ENCODE measurements at regions not wholly inside any gene's neighbourhood (a gene's known extent, or its start where the extent isn't known, plus 50 kb on each side); places are given as distances from the start of the nearest gene placed in this dataset.
"Not testable (repeated sequence)": the region's sequence is repeated elsewhere in the genome, so short reads cannot be mapped to it uniquely, and the experiment has no call there.

DNA sequence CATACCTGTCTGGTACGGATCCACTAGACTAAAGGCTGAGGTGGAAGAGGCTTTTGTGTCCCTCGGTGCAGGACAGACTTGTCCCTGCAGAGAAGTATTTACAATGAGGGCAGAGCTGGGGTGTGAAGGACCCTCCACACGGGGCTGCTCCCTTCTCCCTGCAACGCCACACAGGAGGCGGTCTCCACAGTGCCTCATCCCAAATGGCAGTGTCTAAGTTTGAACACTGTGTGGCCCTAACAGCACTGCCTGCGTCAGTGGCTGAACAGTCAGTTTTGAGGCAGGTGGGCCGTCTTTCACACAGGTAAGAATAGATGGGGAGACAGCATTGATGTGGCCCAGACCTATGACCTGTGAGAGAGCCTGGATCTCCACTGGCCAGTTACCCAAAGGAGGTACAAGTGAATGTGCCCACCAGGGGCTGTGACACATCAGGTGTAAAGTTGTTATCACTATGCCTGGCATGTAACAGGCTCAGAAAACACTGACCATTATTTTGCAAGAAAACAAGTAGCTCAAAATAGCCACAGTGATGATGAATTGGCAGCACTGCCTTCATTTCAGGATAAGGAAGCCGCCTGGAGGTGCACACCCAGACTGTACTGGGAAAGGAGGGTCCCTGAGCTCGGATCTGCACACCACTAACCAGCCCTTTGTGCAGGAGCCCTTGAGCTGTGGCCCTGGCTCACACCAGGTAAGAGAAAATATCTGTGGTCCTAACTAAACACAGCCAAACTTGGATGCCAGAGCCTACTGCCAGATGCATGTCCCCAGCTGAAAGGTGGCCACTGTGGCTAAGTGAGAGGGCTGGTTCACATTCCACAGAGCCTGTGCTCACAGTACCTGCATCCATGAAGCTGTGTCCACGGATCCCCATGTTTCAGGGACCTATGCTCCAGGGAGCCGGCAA, 246.7 kb downstream of the DLL1 start:
- no peak for DNase-seq

- DNase-seq = no peak
These were observed 247.6 kb downstream of the DLL1 start for GRCh38 chr6:170043150-170043819.

GRCh38 chr6:170042596-170043118, 248.2 kb downstream of the DLL1 start:
- no peak for DNase-seq

DNA sequence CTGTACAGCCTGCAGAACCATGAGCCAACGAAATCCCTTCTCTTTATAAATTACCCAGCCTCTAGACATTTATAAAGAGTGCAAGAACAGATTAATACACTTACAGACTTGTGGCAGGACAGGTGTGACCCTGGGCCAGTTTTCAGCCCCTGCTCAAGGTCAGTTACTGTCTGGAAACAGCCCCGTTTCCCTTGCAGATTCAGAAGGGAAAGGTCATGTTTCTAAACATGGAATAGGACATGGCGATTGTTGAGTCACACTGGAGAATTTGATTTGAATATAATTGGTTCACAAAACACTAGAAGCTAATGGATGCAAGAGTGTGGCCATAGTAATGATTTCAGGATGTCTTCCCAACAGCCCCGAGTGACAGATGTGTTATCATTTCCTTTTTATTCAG, 248.8 kb downstream of the DLL1 start:
- no peak for DNase-seq

GRCh38 chr6:170041526-170041925, 249.4 kb downstream of the DLL1 start:
- no peak for DNase-seq

DNA sequence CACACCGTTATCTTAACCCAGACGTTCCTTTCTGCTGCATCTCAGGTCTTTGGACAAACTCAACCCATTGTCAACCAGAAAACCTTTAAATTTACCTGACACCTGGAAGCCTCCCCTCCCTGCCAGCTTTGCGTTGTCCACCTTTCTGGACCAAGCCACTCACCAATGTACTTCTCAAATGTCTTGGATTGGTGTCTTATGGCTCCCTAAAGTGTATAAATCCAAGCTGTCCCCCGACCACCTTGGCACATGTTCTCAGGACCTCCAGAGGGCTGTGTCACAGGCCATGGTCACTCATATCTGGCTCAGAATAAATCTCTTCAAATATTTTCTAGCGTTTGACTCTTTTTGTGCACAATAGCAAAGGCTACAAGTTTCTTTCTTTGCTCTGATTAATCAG, 250.0 kb downstream of the DLL1 start:
- no peak for DNase-seq

DNA sequence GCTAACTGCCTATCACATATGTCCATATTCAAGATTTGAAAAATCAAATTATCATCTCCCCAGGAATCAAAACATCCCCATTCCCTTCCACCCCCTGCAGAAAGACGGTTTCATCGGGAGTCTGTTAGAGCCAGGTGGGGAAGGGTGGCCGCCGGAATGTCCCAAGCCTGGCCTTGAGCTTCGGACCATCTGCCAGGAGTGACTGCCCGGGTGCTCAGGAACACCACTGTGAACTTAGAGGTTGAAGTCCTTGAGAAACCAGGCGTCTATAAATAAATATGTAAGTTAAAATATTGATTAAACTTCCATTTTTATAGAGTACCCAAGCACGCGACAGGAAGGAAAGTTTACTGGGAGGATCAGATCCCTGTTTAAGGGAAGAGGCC, 250.8 kb downstream of the DLL1 start:
- no peak for DNase-seq

DNA sequence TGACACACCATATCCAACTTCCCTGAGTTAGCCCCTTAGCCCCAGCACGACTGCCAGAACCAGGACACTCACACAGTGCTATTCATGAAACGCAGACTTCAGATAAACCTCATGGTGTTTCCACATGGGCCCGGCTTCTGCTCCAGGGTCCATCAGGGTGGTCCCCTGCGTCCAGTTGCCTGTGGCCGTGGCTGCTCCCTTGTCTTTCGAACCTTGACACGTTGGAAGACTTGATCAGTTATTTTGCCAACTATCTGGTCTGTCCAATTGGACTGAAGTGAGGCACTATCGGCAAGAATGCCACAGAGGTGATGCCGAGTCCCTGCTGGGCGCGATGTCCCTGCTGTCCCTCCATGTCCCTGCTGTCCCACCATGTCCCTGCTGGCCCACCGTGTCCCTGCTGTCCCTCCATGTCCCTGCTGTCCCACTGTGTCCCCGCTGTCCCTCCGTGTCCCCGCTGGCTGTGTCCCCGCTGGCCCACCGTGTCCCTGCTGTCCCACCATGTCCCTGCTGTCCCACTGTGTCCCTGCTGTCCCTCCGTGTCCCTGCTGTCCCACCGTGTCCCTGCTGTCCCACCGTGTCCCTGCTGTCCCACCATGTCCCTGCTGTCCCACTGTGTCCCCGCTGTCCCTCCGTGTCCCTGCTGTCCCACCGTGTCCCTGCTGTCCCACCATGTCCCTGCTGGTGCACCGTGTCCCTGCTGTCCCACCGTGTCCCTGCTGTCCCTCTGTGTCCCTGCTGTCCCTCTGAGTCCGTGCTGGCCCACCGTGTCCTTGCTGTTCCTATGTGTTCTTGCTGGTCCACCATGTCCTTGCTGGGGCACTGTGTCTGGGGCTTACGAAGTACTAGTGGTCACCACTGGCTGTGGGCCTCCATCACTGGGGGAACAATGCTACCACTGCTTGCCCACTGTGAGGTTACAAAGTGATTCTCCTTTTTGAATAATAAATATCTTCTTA, 251.4 kb downstream of the DLL1 start:
- DNase-seq = no peak

DNA sequence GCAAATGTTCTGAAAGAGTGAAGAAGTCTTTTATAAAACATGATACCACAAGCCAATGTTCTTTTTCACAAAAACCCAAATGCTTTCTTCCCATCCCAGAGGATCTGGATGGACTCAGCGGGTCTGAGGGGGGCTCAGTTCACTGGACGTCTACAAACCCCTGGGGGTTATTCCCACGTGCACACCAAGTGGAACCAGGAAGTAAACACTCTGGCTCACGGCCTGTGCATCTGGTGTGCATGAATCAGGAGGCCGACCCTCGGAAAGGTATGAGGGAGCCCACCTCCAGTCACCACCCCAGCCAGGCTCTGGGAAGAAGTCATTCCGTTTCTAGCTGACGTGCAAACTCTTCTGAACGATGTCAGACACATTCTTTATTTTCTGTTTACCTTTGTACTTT, 252.2 kb downstream of the DLL1 start:
- no peak for DNase-seq

DNA sequence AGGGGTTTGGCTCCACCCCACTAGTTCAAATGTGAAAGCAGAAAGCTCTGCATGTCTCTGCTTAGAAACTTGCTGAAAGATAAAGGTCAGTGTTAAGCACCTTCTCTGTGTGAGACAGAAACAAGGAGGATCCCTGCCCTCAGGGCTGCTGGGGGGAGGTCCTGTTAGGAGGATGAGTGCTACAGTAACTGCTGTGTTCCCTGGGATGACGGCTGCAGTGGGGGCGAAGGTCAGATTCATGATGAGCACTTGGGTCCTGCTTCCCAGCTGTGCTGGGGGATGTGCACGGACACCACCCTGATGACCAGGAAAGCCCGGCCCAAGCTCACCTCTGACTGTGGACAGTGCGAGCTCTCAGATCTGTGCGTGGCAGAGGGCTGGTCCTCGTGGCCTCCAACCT, 252.6 kb downstream of the DLL1 start:
- no peak for DNase-seq

DNA sequence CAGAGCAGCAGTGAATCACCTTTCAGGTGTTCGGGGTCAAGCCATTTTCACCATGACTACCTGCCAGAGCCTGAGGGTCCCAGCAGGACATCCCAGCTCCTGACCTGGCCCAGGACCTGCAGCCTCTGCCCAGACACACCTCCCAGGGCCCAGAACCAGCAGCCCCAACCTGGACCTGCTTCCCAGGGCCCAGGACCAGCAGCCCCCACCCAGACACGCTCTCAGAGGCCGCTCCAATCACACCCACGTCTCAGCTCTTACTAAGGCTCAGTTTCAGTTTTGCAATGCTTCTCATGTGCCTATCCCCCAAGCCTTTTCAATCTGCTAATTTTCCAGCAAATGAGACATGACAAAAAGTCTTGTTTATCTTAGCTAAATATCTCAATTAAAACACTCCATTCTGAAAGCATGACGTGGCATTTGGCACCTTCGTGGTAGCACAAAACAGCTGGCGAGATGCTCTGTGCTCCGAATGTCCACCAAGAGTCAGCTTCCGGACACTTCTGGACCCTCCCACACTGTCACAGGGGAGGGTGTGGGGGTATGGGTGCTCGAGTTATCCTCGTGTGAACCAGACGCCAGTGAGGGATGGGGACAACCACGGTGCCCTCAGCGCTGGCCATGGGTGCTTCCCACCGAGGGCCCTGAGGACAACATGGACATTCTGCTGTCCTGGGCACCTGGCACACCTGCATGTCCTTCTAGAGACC, 253.2 kb downstream of the DLL1 start:
- no peak for DNase-seq

DNA sequence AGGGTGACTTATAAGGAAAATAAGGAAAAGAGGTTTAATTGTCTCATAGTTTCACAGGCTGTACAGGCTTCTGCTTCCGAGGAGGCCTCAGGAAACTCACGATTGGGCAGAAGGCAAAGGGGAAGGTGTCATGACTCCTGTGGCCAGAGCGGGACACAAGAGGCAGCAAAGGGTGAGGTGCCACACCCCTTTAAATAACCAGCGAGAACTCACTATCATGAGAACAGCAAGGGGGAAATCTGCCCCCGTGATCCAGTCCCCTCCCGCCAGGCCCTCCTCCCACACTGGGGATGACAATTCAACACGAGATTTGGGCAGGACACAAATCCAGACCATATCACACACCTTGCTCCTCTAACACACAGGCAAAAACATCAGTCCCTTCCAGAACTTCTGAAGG, 254.0 kb downstream of the DLL1 start:
- no peak for DNase-seq

DNA sequence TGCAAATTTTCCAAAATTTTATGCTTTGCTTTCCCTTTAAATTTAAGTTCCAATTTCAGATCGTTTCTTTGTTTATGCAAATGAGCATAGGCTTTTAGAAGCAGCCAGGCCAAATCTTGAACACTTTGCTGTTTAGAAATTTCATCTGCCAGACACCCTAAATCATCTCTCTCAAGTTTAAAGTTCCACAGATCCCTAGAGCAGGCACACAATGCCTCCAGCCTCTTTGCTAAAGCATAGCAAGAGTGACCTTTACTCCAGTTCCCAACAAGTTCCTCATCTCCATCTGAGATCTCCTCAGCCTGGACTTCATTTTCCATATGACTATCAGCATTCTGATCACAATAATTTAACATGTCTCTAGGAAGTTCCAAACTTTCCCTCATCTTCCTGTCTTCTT, 254.5 kb downstream of the DLL1 start:
- DNase-seq = not testable (repeated sequence)

DNA sequence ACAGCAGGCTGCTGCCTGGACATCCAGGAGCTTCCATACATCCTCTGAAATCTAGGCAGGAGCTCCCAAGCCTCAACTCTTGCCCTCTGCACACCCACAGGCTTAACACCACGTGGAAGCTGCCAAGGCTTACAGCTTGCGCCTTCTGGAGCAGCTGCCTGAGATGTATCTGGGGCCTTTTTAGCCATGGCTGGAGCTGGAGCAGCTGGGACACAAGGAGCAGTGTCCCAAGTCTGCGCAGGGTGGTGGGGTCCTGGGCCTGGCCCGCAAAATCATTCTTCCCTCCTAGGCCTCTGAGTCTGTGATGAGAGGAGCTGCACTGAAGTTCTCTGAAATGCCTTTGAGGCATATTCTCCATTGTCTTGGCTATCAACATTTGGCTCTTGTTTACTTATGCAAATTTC, 255.0 kb downstream of the DLL1 start:
- DNase-seq = no peak

DNA sequence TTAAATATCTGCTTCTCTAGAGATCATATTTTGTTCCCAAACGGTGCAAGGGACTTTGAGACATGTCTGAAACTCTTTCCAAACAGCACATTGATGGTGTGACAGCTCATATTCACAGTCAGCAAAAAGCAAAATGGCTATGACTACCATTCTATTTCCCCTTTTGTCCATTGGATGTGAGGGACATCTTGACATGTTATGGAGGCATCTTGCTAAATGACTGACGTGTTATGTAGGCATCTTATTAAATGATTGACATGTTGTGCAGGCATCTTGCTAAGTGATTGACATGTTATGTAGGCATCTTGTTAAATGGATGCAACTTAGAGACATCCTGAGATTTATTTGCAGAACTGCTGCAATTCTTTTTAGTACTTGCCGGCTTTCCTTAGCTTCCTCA, 255.8 kb downstream of the DLL1 start:
- no peak for DNase-seq

GRCh38 chr6:170034294-170034693, 256.6 kb downstream of the DLL1 start:
- DNase-seq = no peak

- no peak for DNase-seq
These were observed 257.2 kb downstream of the DLL1 start for GRCh38 chr6:170033666-170034065.

GRCh38 chr6:170032706-170033309, 258.1 kb downstream of the DLL1 start:
- no peak for DNase-seq

- DNase-seq = no peak
These were observed 258.7 kb downstream of the DLL1 start for GRCh38 chr6:170032197-170032596.

DNA sequence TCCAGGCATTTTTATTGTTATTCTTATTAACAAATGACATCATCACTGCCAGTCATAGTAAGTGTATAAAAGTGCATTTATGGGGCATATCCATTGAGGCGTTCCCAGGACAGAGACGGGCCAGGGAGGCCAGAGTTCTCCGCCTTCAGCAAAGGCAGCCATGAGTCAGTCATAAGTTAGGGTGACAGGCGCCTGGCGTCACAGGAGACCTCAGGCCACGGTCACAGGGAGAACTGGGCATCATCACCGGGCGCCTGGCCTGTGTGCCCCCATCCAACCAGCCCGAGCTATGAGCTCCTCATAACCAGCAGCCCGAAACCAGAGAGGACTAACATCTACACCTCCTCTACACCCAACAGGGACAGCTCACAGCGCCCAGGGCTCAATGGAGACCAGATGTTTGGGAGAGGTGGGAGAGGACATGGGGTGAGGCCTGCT, 259.2 kb downstream of the DLL1 start:
- no peak for DNase-seq

DNA sequence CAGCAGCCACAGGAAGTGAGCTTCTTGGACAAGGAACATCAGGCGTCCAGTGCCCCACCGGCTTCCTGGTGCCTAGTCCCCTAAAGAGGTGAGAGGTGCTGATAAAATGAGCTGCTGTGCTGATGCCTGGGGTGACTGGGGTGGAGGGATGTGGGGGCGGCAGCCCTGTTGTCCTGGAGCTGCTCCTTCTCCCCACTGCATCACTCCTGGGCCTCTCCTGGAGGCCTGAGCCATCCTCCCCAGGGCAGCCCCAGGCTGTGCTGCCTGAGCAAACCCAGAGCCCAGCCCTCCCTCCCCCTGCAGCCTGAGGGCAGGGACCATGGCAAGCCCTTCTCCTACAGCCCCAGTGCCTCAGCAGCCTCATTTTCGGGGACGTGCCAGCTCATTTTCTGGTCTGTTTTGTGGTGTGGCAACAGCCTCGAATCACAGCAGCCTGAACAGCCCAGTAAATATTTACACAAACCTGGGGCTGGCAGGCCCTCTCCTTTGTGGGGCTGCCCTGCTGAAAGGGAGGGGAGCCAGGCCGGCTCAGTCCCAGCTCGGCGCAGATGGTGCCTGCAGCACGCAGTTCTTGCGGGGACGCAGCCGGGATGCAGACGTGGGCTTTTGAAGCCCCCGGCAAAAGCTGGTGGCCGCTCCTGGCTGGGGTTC, 259.9 kb downstream of the DLL1 start:
- no peak for DNase-seq
